ENCODE measurements at regions not wholly inside any gene's neighbourhood (a gene's known extent, or its start where the extent isn't known, plus 50 kb on each side); places are given as distances from the start of the nearest gene placed in this dataset.

DNA sequence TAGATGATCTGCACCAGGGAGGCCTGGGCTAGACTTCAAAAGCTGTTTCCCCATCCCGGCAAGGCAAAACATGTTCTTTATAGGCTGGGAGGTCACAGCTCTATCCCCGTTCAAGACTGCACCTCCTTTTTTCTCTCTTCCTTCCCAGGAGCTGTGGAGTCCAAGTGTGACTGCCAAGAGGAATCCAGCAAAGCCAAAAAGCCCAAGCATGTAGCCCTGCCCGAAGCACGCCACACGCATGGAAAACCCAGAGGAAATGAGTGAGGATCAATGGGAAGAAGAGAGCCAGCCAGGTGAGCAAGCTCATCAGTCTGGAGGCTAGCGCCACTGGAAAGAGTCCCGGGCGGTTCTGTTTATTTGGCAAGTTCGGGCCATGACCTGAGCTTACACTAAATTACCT lies 240.4 kb downstream of the PRL start:
- intact Hi-C loops (cut with micrococcal nuclease): no loop called here

DNA sequence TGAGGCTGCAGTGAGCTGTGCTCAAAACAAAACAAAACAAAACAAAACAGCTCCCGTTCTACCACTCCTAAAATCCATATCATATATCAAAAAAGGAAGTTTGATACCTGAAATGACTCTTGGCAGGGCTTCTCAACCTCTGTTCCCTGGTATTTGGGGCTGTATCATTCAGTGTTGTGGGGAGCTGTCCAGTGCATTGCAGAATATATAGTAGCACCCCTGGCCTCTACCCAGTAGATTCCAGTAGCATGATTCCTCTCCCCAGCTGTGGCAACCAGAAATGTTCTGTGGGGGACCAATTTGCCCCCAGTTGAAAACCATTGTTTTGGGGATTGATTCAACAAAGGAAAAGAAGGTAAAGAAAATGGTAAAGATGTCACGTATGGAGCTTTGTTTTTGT lies 238.9 kb downstream of the PRL start:
- intact Hi-C loops (cut with micrococcal nuclease): no loop called here

DNA sequence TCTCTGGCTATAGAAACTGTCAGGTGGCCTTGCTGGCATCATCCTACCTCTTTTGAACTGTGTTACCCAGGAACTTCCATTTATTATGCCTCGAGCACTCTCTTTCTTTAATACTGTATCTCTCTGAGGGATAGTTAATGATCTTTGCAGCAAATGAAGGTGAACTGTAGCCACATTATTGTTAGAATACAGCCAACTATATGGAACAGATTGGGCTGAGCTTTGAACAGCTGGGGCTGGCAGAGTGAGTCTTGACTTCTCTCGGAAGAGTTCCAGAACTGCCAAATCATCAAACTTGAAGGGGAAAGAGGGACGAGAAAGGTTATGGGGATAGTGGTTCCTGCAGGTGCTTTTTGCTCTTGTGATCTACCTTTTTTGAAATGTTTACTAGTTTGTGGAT lies 237.7 kb downstream of the PRL start:
- intact Hi-C loops (cut with micrococcal nuclease): no loop called here

DNA sequence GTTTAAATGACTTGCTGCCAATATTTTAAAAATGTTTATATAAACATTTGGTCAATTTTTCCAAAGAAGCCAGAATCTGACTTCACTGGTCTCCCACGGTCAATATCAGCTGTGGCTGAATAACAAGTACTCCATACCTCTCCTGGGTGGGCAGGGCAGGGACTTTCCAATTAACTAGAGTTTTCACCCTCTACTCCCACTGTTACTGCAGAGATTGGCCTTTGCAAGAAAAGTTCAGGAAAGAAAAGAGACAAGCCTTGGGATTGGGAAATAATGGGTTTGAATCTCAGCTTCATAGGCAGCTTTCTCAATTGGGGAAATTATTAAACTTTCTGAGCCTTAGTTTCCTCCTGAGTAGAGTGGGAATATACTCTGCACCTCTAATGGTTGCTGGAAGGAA lies 236.9 kb downstream of the PRL start:
- intact Hi-C loops (cut with micrococcal nuclease): loop anchor here (10.0 kb wide), 1 partner anchor 465 kb away; the partner anchor contains the start of gene SOX4

DNA sequence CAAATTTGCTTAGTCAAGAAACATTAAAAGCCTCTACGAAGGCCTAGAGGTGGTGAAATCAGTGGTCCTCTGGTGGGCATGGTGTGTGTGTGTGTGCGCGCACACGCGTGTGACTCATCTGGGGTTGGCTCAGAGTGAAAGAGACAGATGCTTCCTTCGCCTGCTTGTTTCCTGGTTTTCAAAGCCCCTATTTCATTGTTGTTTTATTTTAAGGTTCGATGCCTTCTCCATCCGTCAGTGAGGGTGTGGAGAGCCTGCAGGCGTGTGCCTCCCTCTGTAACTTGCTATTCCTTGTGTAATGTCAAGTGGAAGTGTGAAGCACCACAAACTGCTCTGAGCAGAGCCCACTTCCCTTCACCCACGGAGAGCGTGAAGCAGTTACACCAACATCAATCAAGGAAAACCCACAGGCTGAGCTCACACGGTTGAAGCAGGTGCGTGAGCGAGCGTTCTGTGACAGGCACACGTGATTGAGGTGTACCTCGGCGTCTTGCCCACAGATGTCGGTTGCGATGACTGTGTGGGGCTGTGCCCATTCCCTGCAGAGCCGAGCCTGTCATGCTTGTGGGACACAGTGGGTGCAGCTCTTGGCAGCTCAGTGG lies 233.9 kb downstream of the PRL start:
- intact Hi-C loops (cut with micrococcal nuclease): loop anchor here (2.0 to 10.0 kb wide), 2 partner anchors 186 to 468 kb away; partner anchors contain the start of gene SOX4

DNA sequence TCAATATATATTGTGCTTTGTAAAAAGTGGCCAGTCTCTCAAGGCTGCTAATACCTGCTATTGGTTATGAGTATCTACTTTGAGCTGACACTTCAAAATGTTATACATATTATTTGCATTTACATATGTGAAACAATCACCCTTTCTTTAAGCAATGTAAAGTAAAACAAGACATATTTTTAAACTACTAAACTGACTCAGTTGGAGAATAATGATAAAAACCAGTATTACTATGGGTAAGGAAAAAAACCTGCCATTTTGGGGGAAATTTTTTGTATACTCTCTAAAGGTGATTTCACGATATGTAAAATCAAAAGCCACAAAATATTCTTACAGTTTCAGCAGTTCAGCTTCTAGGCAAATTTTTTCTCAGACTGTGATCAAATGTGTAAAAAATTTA lies 232.3 kb downstream of the PRL start:
- intact Hi-C loops (cut with micrococcal nuclease): loop anchor here (10.0 kb wide), 1 partner anchor 470 kb away; the partner anchor contains the start of gene SOX4

DNA sequence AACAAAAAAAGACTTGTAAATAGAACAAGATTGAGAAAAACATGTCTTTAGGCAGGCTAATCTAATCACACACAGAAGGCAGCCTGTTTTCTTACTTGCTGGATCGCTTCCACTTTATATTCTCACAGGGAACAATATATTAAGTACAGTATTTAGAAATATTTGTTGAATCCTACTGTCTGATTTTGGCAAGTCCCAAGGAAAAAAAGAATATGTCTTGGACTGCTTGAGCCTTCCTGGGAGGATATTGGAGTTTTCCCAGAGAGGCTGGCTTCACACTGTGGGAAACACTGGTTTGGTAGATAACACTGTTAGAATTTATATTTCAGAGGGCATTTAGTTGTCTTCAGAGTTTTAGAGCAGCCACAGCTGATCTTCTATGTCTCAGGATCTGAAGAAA lies 229.7 kb downstream of the PRL start:
- intact Hi-C loops (cut with micrococcal nuclease): loop anchor here (10.0 kb wide), 1 partner anchor 472 kb away; the partner anchor contains the start of gene SOX4

DNA sequence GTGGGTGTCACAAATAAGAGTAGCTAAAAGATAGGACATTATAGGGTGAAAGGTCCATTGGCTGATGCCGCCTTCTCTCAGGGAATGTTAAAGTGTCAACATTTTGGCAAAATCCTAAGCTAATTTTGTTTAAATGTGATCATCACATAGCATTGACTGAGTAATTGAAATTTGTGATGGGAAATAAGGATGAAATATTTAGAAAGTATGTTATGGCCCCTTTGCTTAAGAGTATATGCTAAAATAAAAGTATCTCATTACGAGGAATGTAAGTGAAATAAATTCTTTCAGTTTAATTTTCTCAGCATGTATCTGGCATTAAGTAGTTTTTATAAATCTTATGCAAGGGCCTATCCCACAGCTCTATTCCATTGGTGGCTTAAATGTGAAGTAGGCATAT lies 229.2 kb downstream of the PRL start:
- intact Hi-C loops (cut with micrococcal nuclease): loop anchor here (10.0 kb wide), 1 partner anchor 473 kb away; the partner anchor contains the start of gene SOX4

DNA sequence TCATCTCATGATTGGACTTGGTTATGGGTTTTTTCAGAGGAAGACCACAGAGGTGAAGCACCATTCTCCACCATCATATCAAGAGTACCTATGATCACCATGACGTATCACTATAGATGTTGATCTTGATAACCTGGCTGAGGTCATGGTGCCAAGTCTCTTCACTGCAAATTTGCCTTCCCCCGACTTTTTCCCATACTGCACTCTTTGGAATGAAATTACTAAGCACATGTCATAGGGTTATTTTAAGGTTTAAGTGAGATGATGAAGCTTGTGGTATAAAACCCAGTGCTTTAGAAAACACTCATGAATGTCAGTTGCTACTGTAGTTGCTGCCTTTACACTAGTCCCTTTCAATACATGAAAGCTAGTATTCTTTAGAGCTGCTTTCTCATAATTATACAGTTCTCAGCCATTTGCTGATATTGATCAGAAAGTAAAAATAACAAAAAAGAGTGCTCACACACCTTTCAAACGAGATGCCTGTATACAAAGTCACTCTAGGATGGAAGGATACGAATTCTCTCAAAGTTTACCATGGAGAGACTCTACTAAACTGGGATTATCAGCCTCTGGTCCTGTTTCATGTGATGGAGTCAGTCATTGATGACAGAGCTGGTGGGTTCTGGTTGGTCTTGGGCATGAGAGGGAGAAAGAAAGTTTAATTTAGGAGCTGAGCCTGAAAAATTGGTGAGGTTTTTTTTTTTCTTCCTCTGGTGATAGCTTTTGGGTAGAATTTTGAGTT lies 228.1 kb downstream of the PRL start:
- intact Hi-C loops (cut with micrococcal nuclease): loop anchor here (10.0 kb wide), 1 partner anchor 474 kb away; the partner anchor contains the start of gene SOX4

DNA sequence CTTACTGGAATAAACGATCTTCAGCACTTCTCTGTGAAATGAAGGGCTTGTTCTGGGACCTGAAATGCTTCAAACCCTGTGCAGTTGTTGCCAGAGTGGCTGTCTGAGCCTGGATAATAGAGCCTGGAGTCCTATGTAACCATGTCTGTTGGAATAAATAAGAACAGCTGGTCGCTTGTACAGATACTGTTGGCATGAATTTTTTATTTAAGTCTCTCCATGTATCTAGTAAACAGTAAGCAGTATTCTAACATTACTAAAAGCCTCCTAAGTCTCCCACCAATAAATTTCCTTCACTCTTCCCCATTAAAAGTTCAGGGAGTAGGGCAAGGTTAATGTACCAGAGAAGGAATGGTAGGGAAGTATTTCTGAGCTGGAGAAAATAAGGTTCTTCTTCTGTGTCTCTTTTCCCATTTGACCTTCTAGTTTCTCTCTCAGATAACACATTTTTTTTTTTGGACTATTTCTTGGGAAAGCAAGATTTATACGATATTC lies 227.5 kb downstream of the PRL start:
- intact Hi-C loops (cut with micrococcal nuclease): loop anchor here (10.0 kb wide), 1 partner anchor 475 kb away; the partner anchor contains the start of gene SOX4

DNA sequence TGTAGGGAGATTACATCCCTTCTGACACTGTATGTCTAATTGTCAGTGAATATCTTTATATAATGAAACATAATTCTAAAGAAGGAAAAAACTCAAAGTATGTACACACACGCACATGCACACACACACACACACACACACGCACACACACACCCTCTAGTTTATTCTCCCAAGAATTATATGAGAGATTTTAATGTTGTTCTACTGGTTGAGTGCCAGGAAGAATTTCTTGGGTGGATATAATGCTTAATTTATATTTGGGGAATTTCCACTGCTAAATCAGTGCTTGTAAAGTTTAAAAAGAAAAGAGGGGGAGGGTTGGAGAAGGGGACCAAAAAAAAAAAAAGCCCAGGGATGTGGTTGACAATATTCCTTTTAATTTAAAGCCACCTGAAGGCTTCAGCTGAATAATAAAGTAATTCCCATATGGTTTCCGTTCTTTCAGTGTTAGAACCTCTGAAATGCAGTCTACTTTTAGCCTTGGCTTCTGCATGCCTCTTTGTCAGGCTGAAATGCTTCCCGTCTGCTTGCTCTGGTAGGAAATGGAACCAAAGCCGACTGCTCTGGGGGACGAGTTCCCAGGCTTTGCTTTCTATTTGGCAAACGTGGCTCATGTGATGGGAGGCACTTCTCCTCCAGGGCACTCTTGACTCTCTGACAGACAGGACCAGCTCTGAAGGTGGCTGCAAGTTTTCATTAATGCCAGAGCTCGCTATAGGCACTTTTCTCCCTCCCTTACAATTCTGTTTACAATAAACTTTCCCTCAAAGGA lies 225.4 kb downstream of the PRL start:
- intact Hi-C loops (cut with micrococcal nuclease): no loop called here

DNA sequence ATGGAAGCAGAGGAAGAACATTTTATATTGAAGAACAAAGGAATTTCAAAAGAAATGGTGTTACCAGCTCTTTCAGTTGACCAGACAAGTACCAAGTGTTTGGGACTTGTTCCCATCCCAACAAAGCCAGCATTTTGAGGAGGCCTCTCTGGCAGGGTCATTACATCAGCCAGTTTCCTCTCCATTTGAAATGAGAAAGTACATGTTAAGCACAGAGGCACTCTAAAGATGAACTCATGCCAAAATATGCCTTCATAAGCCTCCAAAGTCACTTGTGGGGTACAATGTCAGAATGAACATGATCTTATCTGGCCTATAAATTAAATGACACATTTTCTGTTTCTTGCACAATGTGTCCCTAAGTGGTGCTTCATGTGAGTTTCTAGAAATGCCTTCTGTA lies 223.9 kb downstream of the PRL start:
- intact Hi-C loops (cut with micrococcal nuclease): no loop called here

DNA sequence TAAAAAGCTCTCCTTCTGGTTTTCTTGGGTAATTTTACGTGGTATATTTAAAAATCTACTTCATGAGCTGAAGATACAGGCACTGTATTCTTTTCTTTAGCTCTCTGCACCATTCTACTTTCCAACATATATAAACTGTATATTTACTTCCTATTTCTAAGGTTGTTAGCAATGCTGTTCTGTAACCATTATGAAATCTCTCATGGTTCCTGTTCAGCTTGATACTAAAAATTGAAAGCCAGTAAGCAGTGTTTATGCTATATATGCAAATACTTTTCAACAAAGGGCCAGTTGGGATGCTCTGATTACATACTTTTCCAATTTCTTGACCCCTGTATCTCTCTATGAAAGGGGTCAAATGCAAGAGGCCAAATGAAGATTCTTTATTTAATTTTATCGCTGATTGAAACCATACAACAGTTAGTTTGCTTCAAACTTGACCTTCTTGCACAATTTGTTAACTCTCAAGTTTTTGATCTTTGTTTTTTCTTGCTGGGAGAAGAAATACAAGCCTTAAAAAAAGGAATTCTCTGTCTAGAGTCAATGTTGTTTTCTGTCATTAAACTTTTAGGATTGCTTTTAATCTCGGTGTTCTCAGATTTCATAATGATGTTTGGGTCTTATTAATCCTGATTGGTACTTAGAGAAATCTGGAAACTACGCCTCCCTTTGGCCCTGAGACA lies 223.2 kb downstream of the PRL start:
- intact Hi-C loops (cut with micrococcal nuclease): no loop called here

DNA sequence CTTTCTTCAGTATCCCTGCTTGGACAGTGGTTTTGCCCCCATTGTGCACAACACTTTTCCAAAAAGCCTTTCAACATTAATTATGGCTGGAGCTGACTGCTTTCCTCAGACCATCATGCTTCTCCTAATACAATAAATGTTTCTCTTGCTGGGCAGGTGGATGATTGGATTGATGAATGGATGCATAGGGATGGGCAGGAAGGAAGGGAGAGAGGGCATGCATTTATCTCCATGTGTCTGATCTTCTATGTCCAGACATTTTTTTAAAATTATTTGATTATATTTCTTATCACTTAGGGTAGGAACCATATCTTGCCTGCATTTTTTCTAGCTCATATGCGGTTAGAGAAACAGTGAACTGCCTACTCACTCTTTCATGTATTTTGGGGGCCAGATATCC lies 218.5 kb downstream of the PRL start:
- intact Hi-C loops (cut with micrococcal nuclease): no loop called here

DNA sequence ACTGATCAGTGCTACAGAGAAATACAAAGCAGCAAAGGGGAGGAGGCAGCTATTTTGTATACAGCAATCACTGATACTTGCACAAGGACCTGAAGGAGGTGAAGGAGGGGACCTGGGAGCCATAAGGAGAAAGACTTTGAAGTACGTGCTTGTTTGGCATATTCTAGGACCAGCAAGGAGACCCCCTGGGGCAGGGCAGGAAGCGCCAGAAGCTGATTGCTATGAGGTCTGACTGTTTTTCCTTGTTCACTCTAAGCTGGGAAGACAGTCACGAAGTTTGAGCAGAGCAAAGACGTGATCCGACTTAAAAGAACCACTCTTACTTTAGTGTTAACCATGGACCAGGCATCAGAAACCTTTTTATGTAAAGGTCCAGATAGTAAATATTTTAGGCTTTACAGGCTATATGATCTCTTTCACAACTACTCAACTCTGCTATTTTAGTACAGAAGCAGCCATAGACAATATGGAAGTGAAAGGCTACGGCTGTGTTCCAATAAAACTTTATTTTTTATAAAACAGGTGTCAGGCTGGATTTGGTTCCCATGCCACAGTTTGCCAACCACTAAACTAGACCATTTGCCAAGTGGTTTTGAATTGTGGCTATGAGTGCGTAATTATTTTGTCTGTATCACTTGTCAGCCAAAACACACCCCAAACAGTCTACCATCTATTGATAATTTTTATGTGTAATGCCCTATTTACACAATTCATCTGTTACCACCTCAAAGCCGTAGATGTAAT lies 217.9 kb downstream of the PRL start:
- intact Hi-C loops (cut with micrococcal nuclease): no loop called here

DNA sequence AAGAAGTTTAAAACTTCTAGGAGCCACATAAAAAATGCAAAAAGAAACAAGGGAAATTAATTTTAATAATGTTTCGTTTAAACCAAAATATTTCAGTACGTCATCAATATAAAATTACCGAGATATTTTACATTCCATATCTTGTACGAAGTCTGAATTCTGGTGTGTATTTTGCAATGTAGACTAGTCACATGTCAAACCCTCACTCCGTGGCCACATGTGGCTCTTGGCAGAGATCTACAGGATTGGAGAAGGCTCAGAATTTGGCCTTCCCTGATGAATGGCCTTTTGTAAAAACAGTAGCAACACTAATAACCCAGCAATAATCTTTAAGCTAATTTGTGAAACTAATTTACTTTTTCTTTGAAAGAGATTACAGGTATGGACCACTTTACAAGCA lies 217.1 kb downstream of the PRL start:
- intact Hi-C loops (cut with micrococcal nuclease): no loop called here

DNA sequence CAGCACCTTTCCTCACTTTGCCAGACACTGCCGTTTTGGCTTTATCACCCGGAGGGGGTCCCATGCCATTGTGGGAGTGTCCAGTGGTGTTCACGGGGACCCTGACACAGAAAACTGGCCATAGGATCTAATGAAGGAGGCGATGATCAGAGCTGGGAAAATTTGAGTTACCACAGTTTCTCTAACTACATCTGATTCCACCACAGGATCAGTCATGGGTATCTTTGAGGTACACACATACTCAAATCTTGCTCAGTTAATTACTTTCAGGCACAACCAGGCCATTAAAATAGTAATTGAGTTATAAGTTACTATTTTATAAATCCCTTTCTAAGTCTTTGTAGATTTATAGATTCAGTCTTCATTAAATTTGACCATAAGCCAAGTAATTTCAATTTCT lies 215.1 kb downstream of the PRL start:
- intact Hi-C loops (cut with micrococcal nuclease): no loop called here

DNA sequence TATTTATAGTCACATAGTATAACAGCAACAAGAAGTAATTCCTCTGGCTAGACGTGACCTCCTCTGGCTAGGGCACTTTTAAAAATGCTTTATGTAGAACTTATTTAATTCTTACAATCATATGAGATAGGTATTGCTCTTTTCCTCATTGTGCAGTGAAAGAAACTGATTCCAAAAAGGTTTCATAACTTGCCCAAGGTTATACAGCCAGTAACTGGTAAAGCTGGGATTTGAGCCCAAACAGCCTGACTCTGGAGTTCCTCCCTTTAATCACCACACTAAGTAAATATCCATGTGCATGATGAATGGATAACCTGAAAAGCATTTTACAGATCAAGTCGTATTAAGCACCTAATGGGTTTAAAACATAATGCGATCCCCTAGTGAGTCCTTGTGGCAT lies 214.6 kb downstream of the PRL start:
- intact Hi-C loops (cut with micrococcal nuclease): no loop called here

DNA sequence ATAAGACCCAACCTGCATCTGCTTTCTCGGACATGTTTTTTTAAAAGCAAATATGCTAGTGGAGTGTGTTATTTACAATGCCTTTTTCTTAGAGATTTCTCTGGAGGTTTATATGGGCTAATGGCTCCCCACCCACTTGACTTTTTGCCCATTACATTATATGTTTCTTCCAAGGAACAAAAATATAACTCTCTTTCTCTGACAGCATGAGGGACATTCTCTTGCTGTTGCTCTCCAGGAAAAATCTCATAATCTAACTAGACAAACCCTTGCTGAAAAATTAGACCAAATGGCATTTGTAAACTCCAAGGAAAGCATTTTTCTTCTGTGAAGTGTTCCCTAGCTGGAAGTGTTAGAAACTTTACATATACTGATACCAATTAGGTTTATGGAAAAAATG lies 213.7 kb downstream of the PRL start:
- intact Hi-C loops (cut with micrococcal nuclease): no loop called here

DNA sequence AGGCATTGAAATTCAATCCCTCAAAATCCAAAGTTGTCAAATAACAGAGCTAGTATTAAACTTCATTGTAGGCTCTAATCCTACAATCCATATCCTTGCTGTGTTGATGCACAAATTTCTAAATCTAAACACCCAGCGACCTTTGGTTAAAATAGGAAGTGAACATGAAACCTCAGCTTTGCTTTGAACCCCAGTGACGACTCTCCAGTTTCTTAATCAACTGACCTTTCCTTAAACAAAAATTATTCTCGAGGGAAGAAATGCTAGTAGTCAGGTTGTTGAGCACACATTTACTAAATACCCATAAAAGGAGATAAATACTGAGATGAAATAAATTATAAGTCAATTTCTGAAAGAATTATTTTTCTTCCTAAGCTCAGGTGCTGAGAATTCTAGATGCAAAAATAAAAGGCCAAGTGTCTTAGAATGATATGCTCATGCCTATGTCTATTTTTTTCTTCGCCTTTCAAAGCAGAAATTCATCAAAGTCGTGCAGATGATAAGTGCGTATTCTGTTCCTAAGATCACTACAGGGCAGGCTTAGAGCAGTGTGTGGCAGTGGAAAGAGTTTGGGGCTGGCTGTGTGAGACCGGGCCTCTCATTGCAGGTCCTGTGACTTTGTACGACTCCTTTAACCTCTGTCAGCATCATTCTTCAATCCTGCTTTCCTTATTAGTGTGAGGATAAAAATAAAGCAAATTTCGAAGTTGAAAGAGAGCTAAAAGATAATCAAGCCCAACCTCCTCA lies 208.7 kb downstream of the PRL start:
- intact Hi-C loops (cut with micrococcal nuclease): no loop called here
